GM12874 (cell line): ENCODE measurements at regions not wholly inside any gene's neighbourhood (a gene's known extent, or its start where the extent isn't known, plus 50 kb on each side); places are given as distances from the start of the nearest gene placed in this dataset.

ENCODE experiments used
- TF ChIP-seq, protein P1 (sequence below): IDR thresholded peaks from 2 replicates; pipeline ENCODE4 v1.5.1; 2011; ENCODE audit warnings: low read depth, mild to moderate bottlenecking, control low read depth, low read length, moderate library complexity; ENCODE audit not compliant: insufficient read depth

GRCh38 chr2:184372484-184372883, 225.8 kb upstream of the ZNF804A start:
- TF ChIP-seq, protein P1, sequence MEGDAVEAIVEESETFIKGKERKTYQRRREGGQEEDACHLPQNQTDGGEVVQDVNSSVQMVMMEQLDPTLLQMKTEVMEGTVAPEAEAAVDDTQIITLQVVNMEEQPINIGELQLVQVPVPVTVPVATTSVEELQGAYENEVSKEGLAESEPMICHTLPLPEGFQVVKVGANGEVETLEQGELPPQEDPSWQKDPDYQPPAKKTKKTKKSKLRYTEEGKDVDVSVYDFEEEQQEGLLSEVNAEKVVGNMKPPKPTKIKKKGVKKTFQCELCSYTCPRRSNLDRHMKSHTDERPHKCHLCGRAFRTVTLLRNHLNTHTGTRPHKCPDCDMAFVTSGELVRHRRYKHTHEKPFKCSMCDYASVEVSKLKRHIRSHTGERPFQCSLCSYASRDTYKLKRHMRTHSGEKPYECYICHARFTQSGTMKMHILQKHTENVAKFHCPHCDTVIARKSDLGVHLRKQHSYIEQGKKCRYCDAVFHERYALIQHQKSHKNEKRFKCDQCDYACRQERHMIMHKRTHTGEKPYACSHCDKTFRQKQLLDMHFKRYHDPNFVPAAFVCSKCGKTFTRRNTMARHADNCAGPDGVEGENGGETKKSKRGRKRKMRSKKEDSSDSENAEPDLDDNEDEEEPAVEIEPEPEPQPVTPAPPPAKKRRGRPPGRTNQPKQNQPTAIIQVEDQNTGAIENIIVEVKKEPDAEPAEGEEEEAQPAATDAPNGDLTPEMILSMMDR: no peak

GRCh38 chr2:184394642-184395041, 203.7 kb upstream of the ZNF804A start:
- TF ChIP-seq, protein P1: no peak

DNA sequence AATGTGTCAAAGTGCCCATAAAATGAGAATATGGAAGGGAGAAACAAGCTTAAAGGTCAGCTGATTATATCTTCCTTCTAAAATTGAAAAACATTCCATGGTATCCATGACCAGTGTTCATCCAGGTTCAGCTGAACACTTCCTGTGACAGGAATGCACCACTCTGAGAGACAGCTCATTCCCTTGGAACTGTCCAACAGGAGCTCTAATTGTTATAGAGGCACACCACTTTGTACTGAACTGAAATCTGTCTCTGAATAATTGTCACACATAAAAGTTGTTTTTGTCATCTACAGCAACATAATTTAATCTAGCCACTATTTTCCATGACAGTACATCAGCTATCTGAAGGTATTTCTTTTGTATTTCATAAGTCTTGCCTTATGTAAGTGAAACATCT, 195.9 kb upstream of the ZNF804A start:
- TF ChIP-seq, protein P1: no peak

DNA sequence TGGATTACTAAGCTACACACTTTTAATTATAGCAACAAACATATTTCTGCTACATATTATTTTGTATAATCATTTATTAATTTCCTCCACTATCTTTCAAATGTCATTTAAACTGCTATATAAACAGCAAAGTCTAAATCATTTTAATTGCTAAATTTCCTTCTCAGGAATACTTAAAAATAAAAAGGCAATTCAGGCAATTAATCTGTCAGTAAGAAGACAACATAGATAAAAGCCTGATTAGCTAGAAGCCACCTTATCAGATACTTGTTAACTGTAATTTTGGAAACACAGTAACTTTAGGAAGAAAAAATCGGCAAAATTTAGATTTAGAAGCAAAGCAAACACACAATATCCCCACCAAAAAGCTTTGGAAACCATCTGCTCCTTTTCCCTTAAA, 188.2 kb upstream of the ZNF804A start:
- TF ChIP-seq, protein P1: no peak

GRCh38 chr2:184413221-184413620, 185.1 kb upstream of the ZNF804A start:
- TF ChIP-seq, protein P1: no peak

DNA sequence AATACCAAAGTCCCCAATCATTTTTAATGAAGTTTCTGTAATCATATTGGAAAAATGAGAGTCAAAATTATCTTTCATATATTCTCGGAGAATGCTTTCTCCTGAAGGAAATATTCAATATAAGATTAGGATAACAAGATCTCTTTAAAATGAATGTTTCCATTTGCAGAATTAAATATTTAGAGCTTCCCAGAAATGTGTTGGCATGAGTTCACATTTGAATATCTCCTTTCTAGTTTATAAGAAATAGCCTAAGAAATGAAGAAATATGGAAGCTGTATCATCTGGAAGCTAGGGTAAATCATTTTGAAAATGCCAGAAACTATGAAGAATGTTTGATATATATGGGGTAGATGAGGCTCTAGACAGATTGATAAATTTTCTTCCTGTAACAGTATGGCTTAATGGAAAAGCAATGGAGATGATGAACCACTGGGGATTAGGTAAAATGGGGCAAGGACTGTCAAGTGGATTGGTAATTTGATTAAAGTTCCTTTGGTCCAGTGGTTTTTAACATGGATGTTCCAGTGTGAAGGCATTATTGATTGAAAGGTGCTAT, 184.6 kb upstream of the ZNF804A start:
- TF ChIP-seq, protein P1: no peak

- TF ChIP-seq, protein P1: no peak
These were observed 182.0 kb upstream of the ZNF804A start for GRCh38 chr2:184416146-184416913.
